GM23338 (cell line): ENCODE measurements at regions not wholly inside any gene's neighbourhood (a gene's known extent, or its start where the extent isn't known, plus 50 kb on each side); places are given as distances from the start of the nearest gene placed in this dataset.

Experiments used
- ATAC-seq: fragments of 200-7000 bp; cut with Tn5 transposase; 3 replicates; pipeline ENCODE4 v1.9.1; 2020
- DNase-seq: peaks from one replicate; pipeline ENCODE4 v3.0.0-alpha.2; 2015; ENCODE audit warnings: low spot score
- H2AFZ ChIP-seq: fragments of 200-600 bp; sonication (generic); 2 replicates; pipeline ENCODE4 v1.8.0; 2016; ENCODE audit warnings: antibody characterized with exemption, mild to moderate bottlenecking, moderate library complexity
- H3F3A ChIP-seq: fragments of 200-600 bp; sonication (generic); replicated peaks from 2 replicates; pipeline ENCODE4 v1.8.0; 2017; ENCODE audit warnings: antibody characterized with exemption, mixed run types, low read depth
- H3K27ac ChIP-seq: fragments of 200-600 bp; sonication (generic); 2 replicates; pipeline ENCODE4 v1.6.1; 2016; ENCODE audit warnings: low read depth
- H3K27me3 ChIP-seq: fragments of 200-600 bp; sonication (generic); 2 replicates; pipeline ENCODE4 v1.8.0; 2016; ENCODE audit warnings: mild to moderate bottlenecking, mixed run types, moderate library complexity; ENCODE audit not compliant: insufficient read depth
- H3K36me3 ChIP-seq: fragments of 200-600 bp; sonication (generic); 2 replicates; pipeline ENCODE4 v1.8.0; 2016; ENCODE audit warnings: mild to moderate bottlenecking; ENCODE audit not compliant: insufficient read depth
- H3K4me1 ChIP-seq: fragments of 200-600 bp; sonication (generic); 2 replicates; pipeline ENCODE4 v1.8.0; 2016; ENCODE audit warnings: mild to moderate bottlenecking, moderate library complexity; ENCODE audit not compliant: insufficient read depth
- H3K4me2 ChIP-seq: fragments of 200-600 bp; sonication (generic); 2 replicates; pipeline ENCODE4 v1.7.1; 2017; ENCODE audit warnings: mixed run types
- H3K4me3 ChIP-seq: fragments of 200-600 bp; sonication (generic); 2 replicates; pipeline ENCODE4 v1.6.1; 2016; ENCODE audit warnings: mixed run types
- H3K79me2 ChIP-seq: fragments of 200-600 bp; sonication (generic); replicated peaks from 2 replicates; pipeline ENCODE4 v1.8.0; 2017; ENCODE audit warnings: mild to moderate bottlenecking; ENCODE audit not compliant: insufficient read depth
- H3K9me2 ChIP-seq: fragments of 200-600 bp; sonication (generic); 2 replicates; pipeline ENCODE4 v1.8.0; 2017; ENCODE audit not compliant: insufficient read depth
- H4K20me1 ChIP-seq: fragments of 200-600 bp; sonication (generic); replicated peaks from 2 replicates; pipeline ENCODE4 v1.8.0; 2017; ENCODE audit warnings: mild to moderate bottlenecking; ENCODE audit not compliant: insufficient read depth
- H3K27ac Mint-ChIP-seq: 2 replicates; pipeline ENCODE4 v1.8.0; 2020; ENCODE audit warnings: inconsistent platforms, mild to moderate bottlenecking, moderate library complexity, mixed read lengths
- H3K27me3 Mint-ChIP-seq: 3 replicates; pipeline ENCODE4 v1.8.0; 2022; ENCODE audit warnings: low read depth, mild to moderate bottlenecking, moderate library complexity, mixed read lengths, inconsistent platforms; ENCODE audit not compliant: insufficient read depth, poor library complexity
- H3K36me3 Mint-ChIP-seq: 3 replicates; pipeline ENCODE4 v1.8.0; 2021; ENCODE audit warnings: low read depth, mild to moderate bottlenecking, inconsistent platforms, moderate library complexity, mixed read lengths
- H3K4me1 Mint-ChIP-seq: 3 replicates; pipeline ENCODE4 v1.8.0; 2020; ENCODE audit warnings: mild to moderate bottlenecking, inconsistent platforms, mixed read lengths
- H3K4me3 Mint-ChIP-seq: 3 replicates; pipeline ENCODE4 v1.8.0; 2021; ENCODE audit warnings: moderate library complexity, mild to moderate bottlenecking, inconsistent platforms, mixed read lengths
- H3K9me3 Mint-ChIP-seq: 3 replicates; pipeline ENCODE4 v1.8.0; 2020; ENCODE audit warnings: moderate library complexity, mild to moderate bottlenecking, inconsistent platforms, mixed read lengths
- CREB1 ChIP-seq: fragments of 250-450 bp; sonication (Bioruptor Pico); IDR thresholded peaks from 2 replicates; pipeline ENCODE4 v1.5.0; 2020; ENCODE audit warnings: low read depth, mild to moderate bottlenecking, moderate library complexity
- EZH2 ChIP-seq: fragments of 200-600 bp; sonication (generic); IDR thresholded peaks from one replicate; pipeline ENCODE4 v1.8.0; 2017; ENCODE audit warnings: antibody characterized with exemption, mild to moderate bottlenecking, low read depth; ENCODE audit not compliant: unreplicated experiment
- JUNB ChIP-seq: IDR thresholded peaks from one replicate; pipeline ENCODE4 v1.6.1; 2016; ENCODE audit warnings: antibody characterized with exemption; ENCODE audit not compliant: unreplicated experiment
- NANOG ChIP-seq: IDR thresholded peaks from 2 replicates; pipeline ENCODE4 v1.6.1; 2016; ENCODE audit warnings: antibody characterized with exemption, borderline replicate concordance
- POLR2AphosphoS5 ChIP-seq: IDR thresholded peaks from 2 replicates; pipeline ENCODE4 v1.6.1; 2016; ENCODE audit warnings: antibody characterized with exemption, low read depth
- STAT1 ChIP-seq: IDR thresholded peaks from one replicate; pipeline ENCODE4 v1.6.1; 2016; ENCODE audit warnings: antibody characterized with exemption; ENCODE audit not compliant: unreplicated experiment
- ZNF114 ChIP-seq: fragments of 250-450 bp; sonication (Bioruptor Pico); IDR thresholded peaks from 2 replicates; pipeline ENCODE4 v1.5.0; 2020; ENCODE audit warnings: mild to moderate bottlenecking, moderate library complexity
- ZNF331 ChIP-seq: fragments of 250-450 bp; sonication (Bioruptor Pico); IDR thresholded peaks from 2 replicates; pipeline ENCODE4 v1.5.0; 2020; ENCODE audit warnings: low read depth, mild to moderate bottlenecking, moderate library complexity
- TF ChIP-seq, protein P1 (sequence below): IDR thresholded peaks from one replicate; pipeline ENCODE4 v1.6.1; 2018; ENCODE audit warnings: antibody characterized with exemption; ENCODE audit not compliant: unreplicated experiment
- TF ChIP-seq, protein P2 (sequence below): fragments of 250-450 bp; sonication (Bioruptor Pico); IDR thresholded peaks from 2 replicates; pipeline ENCODE4 v1.5.0; 2020; ENCODE audit warnings: mild to moderate bottlenecking, moderate library complexity
- TF ChIP-seq, protein P3 (sequence below): IDR thresholded peaks from 2 replicates; pipeline ENCODE4 v1.6.1; 2016; ENCODE audit warnings: antibody characterized with exemption

DNA sequence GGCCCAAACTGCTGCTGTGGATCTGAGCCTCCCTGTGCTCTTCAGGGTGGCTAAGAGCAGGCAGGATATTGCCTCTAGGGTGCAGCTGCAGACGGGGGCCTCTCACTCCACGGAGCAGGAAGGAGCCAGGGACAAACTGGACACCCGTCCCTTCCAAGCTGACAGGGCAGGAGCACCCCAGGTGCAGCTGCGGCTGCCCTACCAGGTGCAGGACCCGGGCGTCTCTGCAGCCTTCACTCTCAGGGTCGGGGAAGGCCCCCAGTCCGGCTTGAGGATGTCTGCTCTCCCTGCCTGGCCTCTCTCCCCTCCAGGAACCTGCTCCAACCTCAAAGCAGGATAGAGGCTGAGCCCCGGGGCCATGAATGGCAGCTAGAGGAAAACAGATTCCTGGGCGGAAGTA lies 1554.9 kb upstream of the CADM2 start:
- Histone ChIP-seq H2AFZ (no peak overlapping the region), H3K27ac (no peak overlapping the region), H3K27me3 (no peaks in the 10 kb centered on the region), H3K9me2 (no peaks in the 10 kb centered on the region), H3F3A (no peaks in the 10 kb centered on the region), H3K36me3 (no peaks in the 10 kb centered on the region), H3K4me3 (no peak overlapping the region), H3K4me2 (no peak overlapping the region), H3K4me1 (no peaks in the 10 kb centered on the region), H4K20me1 (no peaks in the 10 kb centered on the region), H3K79me2 (no peaks in the 10 kb centered on the region)
- Mint-ChIP-seq H3K27me3 (no peaks in the 10 kb centered on the region), H3K9me3 (peaks cover 10% of the 10 kb centered on the region), H3K27ac (no peak overlapping the region), H3K36me3 (peaks cover 7% of the 10 kb centered on the region), H3K4me3 (no peak overlapping the region), H3K4me1 (no peaks in the 10 kb centered on the region)
- TF ChIP-seq EZH2: no peak
- TF ChIP-seq ZNF331 (CRISPR knock-in tag): no peak
- TF ChIP-seq, protein P1, sequence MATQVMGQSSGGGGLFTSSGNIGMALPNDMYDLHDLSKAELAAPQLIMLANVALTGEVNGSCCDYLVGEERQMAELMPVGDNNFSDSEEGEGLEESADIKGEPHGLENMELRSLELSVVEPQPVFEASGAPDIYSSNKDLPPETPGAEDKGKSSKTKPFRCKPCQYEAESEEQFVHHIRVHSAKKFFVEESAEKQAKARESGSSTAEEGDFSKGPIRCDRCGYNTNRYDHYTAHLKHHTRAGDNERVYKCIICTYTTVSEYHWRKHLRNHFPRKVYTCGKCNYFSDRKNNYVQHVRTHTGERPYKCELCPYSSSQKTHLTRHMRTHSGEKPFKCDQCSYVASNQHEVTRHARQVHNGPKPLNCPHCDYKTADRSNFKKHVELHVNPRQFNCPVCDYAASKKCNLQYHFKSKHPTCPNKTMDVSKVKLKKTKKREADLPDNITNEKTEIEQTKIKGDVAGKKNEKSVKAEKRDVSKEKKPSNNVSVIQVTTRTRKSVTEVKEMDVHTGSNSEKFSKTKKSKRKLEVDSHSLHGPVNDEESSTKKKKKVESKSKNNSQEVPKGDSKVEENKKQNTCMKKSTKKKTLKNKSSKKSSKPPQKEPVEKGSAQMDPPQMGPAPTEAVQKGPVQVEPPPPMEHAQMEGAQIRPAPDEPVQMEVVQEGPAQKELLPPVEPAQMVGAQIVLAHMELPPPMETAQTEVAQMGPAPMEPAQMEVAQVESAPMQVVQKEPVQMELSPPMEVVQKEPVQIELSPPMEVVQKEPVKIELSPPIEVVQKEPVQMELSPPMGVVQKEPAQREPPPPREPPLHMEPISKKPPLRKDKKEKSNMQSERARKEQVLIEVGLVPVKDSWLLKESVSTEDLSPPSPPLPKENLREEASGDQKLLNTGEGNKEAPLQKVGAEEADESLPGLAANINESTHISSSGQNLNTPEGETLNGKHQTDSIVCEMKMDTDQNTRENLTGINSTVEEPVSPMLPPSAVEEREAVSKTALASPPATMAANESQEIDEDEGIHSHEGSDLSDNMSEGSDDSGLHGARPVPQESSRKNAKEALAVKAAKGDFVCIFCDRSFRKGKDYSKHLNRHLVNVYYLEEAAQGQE: no peak
- no peak for TF ChIP-seq STAT1
- TF ChIP-seq, protein P2, sequence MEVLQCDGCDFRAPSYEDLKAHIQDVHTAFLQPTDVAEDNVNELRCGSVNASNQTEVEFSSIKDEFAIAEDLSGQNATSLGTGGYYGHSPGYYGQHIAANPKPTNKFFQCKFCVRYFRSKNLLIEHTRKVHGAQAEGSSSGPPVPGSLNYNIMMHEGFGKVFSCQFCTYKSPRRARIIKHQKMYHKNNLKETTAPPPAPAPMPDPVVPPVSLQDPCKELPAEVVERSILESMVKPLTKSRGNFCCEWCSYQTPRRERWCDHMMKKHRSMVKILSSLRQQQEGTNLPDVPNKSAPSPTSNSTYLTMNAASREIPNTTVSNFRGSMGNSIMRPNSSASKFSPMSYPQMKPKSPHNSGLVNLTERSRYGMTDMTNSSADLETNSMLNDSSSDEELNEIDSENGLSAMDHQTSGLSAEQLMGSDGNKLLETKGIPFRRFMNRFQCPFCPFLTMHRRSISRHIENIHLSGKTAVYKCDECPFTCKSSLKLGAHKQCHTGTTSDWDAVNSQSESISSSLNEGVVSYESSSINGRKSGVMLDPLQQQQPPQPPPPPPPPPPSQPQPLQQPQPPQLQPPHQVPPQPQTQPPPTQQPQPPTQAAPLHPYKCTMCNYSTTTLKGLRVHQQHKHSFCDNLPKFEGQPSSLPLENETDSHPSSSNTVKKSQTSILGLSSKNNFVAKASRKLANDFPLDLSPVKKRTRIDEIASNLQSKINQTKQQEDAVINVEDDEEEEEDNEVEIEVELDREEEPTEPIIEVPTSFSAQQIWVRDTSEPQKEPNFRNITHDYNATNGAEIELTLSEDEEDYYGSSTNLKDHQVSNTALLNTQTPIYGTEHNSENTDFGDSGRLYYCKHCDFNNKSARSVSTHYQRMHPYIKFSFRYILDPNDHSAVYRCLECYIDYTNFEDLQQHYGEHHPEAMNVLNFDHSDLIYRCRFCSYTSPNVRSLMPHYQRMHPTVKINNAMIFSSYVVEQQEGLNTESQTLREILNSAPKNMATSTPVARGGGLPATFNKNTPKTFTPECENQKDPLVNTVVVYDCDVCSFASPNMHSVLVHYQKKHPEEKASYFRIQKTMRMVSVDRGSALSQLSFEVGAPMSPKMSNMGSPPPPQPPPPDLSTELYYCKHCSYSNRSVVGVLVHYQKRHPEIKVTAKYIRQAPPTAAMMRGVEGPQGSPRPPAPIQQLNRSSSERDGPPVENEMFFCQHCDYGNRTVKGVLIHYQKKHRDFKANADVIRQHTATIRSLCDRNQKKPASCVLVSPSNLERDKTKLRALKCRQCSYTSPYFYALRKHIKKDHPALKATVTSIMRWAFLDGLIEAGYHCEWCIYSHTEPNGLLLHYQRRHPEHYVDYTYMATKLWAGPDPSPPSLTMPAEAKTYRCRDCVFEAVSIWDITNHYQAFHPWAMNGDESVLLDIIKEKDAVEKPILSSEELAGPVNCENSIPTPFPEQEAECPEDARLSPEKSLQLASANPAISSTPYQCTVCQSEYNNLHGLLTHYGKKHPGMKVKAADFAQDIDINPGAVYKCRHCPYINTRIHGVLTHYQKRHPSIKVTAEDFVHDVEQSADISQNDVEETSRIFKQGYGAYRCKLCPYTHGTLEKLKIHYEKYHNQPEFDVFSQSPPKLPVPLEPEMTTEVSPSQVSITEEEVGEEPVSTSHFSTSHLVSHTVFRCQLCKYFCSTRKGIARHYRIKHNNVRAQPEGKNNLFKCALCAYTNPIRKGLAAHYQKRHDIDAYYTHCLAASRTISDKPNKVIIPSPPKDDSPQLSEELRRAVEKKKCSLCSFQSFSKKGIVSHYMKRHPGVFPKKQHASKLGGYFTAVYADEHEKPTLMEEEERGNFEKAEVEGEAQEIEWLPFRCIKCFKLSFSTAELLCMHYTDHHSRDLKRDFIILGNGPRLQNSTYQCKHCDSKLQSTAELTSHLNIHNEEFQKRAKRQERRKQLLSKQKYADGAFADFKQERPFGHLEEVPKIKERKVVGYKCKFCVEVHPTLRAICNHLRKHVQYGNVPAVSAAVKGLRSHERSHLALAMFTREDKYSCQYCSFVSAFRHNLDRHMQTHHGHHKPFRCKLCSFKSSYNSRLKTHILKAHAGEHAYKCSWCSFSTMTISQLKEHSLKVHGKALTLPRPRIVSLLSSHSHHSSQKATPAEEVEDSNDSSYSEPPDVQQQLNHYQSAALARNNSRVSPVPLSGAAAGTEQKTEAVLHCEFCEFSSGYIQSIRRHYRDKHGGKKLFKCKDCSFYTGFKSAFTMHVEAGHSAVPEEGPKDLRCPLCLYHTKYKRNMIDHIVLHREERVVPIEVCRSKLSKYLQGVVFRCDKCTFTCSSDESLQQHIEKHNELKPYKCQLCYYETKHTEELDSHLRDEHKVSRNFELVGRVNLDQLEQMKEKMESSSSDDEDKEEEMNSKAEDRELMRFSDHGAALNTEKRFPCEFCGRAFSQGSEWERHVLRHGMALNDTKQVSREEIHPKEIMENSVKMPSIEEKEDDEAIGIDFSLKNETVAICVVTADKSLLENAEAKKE (CRISPR knock-in tag): no peak
- TF ChIP-seq CREB1 (CRISPR knock-in tag): no peak
- TF ChIP-seq JUNB: no peak
- TF ChIP-seq, protein P3, sequence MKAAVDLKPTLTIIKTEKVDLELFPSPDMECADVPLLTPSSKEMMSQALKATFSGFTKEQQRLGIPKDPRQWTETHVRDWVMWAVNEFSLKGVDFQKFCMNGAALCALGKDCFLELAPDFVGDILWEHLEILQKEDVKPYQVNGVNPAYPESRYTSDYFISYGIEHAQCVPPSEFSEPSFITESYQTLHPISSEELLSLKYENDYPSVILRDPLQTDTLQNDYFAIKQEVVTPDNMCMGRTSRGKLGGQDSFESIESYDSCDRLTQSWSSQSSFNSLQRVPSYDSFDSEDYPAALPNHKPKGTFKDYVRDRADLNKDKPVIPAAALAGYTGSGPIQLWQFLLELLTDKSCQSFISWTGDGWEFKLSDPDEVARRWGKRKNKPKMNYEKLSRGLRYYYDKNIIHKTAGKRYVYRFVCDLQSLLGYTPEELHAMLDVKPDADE: no peak
- TF ChIP-seq POLR2AphosphoS5: no peak
- TF ChIP-seq ZNF114 (CRISPR knock-in tag): no peak
- no peak for TF ChIP-seq NANOG
- ATAC-seq (no peak), DNase-seq (no peak)
